ENCODE measurements at regions not wholly inside any gene's neighbourhood (a gene's known extent, or its start where the extent isn't known, plus 50 kb on each side); places are given as distances from the start of the nearest gene placed in this dataset.

GRCh38 chr5:123786411-123786810, 274.4 kb downstream of the CSNK1G3 start:
- no peak for TF ChIP-seq IKZF4 (CRISPR knock-in tag; IDR thresholded peaks at IDR 0.05; ENCODE audit: borderline replicate concordance, low read depth, not compliant biosample characterization)
- no peak for TF ChIP-seq REST (IDR thresholded peaks at IDR 0.05; ENCODE audit: borderline replicate concordance in 1 of 2, low read depth in 1 of 2, low read length in 2 of 2)
